ENCODE measurements at regions not wholly inside any gene's neighbourhood (a gene's known extent, or its start where the extent isn't known, plus 50 kb on each side); places are given as distances from the start of the nearest gene placed in this dataset.
"Not testable (repeated sequence)": the region's sequence is repeated elsewhere in the genome, so short reads cannot be mapped to it uniquely, and the experiment has no call there.

DNA sequence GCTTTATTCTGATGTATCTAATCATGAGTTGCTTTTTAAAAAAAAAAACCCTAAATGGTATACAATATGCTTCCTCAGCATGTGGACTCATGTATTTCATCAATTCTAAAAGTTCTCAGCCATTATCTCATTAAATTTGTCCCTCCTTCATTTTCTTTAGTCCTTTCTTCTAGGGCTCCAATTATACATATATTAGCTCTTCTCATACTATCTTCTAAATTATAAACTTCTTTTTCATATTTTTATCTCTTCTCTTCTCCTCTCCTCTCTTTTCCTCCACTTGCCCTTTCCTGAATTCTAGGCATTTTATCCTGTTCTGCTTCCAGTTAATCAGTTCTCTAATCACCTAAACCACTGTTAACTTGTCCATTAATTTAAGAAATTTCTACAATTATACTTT lies 55.0 kb upstream of the IL33 start:
- DNase-seq: no peak

DNA sequence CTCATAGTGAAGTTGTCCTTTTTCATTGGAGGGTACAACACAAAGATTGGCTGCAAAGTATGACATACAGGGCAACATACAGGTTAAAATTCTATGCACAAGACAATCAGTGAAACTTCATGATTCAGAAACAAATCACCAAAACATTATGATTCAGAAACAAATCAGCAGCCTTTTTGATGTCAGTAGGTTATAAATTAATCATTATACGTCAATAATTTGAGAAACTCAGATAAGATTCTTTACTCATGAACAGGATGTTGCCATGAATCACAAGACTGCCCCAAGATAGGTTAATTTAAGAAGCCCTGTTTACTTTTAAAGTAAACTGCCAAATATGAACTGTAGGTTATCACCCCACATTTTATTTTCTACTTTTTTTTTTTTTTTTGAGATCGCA lies 62.2 kb upstream of the IL33 start:
- no peak for DNase-seq

DNA sequence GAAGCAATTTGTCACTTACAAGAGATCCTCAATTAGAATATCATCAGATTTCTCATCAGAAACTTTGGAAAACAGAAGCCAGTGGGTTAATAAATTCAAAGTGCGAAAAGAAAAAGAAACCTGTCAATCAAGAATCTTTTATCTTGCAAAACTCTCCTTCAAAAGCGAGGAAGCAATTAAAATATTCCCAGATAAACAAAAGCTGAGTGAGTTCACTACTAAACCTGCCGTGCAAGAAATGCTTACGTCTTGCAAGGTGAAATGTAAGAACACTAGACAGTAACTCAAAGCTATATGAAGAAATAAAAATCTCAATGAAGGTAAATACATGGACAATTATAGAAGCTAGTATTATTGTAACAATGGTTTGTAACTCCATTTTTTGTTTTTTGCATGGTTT lies 62.8 kb upstream of the IL33 start:
- DNase-seq: no peak

GRCh38 chr9:6150483-6150882 lies 65.1 kb upstream of the IL33 start:
- DNase-seq: no peak

DNA sequence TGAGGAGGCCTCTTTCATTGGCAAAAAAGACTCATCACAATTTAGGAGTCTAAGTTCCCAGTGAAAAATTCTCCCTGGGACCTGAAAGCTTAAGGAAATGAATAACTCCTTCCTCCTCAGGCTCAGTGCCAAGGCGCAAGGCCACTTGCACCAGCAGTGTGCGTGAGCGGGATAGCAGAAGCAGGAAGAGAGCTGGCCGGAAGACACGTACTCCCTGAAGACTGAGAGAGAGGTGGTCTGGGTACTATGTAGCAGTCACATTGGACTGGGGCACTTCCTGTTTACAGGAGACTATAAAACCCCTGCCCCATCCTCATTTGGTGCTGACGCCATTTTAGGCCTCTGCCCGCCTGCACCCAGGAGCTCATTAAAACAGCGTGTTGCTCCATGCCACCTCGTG lies 66.3 kb upstream of the IL33 start:
- no peak for DNase-seq

- no peak for DNase-seq
Measured at GRCh38 chr9:6147846-6148245, 67.8 kb upstream of the IL33 start.

DNA sequence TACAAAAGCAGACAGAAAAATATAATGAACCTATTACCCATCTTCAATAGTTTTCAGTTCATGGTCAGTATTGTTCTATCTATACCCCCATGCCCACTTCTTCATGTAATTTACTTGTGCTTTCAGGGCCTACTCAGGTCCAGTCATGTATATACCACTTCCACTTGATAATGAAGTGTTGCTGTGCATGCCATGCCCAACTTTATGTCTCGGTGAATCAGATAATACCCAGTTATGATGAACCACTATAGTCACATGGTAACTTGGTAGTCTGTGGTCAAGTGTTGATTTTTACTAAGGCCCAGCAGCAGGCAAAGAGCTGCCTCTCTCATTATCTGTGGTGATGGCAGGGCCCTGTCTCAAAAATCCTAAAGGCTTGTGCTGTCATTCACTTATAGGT lies 70.7 kb upstream of the IL33 start:
- DNase-seq: no peak

GRCh38 chr9:6142799-6143454 lies 72.7 kb upstream of the IL33 start:
- no peak for DNase-seq

- DNase-seq: not testable (repeated sequence)
Measured at GRCh38 chr9:6135780-6136179, 79.8 kb upstream of the IL33 start.

DNA sequence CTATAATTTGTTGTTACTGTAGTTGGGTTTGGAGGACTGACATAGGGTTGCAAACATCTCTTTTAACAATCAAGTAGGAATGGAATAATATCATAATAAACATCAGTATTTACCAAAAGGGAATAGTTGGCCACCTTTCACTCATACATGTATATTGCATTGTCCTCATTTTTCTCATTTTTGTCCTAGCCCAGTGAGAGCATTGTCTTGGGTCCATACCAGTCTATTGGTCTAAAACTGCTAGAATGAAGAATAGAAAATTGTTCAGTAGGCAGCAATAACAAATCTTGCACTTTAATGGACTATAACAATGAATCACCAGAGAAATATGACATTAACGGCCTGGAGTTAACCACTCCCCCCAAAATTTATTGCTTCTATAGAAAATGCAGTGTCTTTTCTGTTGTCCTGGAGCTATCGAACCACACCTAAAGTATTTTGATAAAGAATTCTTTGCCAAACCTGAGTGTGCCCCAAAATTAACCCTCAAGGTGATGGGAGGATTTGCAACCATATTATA lies 80.9 kb upstream of the IL33 start:
- DNase-seq: no peak

- no peak for DNase-seq
Measured at GRCh38 chr9:6133346-6134063, 82.1 kb upstream of the IL33 start.

DNA sequence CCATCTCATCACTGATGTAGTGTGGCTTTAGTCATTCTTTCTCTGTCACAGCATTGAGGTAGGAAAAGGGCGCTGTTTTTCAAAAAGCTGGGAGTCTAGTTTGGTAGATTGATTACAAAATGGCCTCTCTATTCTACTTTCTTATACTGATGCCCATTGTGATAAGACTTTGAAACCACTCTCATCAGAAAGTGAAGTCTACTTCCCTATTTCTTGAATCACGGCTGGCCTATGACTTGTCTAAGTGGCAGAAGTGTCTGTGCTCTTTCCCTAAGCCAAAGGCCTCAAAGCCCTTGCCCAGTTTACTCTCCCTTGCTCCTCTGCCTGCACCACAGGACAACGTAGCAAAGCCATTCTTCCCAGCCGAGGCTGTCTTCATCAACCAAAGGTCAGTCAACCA lies 83.0 kb upstream of the IL33 start:
- DNase-seq: no peak

- no peak for DNase-seq
Measured at GRCh38 chr9:6128030-6128429, 87.6 kb upstream of the IL33 start.

DNA sequence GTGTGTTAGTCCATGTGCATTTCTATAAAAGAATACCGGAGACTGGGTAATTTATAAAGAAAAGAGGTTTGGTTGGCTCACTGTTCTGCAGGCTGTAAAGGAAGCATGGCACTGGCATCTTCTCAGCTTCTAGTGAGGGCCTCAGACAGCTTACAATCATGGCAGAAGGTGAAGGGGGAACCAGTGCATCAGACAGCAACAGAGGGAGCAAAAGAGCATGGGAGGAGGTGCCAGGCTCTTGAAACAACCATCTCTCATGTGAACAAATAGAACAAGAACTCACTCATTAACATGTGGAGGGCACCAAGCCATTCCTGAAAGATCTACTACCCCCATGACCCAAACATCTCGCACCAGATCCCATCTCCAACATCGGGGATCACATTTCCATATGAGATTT lies 89.2 kb upstream of the IL33 start:
- no peak for DNase-seq

DNA sequence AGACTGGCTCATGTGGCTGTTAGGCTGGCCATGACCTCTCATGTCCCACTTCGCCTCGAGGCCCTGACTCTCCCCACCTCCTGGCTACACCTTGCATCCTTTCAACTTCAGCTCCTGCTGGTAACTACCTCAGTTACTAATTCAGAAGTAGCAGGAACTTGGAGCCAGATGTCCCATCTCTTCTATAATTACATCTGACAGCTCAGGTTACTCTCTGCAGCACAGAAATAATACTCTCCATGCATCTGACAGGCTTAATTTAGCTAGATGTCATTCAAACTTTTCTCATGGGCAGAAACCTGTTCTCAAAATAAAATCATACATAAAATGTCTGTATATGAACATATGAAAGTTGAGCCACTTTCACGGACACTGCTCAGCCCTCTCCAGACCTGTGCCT lies 92.2 kb upstream of the IL33 start:
- no peak for DNase-seq

DNA sequence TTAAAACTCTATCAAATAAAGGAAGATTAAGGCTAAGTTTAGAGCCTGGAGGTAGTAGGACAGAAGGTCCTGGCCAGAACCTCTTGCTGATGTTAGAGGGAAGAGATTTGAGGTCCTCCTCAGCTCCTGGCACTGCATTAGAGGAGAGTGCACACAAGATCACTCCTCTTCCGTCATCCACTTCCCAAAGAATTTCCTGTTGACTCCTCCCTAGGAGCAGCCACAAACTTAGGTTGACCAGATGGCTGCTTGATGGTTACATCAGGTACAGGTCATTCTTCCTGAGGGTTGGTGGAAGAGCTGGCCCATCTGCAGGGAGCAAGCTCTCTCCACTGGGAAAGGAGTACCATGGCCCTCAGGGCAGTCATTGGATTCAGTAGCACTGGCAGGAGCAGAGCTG lies 93.9 kb upstream of the IL33 start:
- no peak for DNase-seq

GRCh38 chr9:6114424-6114823 lies 99.0 kb upstream of the RANBP6 start:
- no peak for DNase-seq

- DNase-seq: no peak
Measured at GRCh38 chr9:6113819-6114218, 98.4 kb upstream of the RANBP6 start.

DNA sequence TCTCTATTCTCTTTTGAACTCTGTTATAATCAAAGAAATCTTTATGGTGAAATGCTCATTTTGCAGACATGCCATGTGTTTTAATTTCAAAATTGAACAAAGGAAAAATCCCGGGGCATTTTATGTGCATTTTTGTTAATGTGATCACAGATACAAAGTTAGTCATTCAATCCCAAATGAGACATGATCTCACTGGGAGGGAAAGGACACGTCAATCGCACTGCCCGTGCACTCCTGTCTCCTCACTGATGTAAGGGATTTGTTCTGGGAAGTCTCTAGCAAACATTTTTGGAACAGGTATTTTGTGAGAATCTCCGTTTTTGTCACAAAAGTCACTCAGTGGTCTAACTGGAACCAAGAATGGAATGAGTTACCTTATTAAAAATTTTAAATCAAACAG lies 97.9 kb upstream of the RANBP6 start:
- DNase-seq: no peak

- DNase-seq: no peak
Measured at GRCh38 chr9:6109986-6110385, 94.6 kb upstream of the RANBP6 start.

DNA sequence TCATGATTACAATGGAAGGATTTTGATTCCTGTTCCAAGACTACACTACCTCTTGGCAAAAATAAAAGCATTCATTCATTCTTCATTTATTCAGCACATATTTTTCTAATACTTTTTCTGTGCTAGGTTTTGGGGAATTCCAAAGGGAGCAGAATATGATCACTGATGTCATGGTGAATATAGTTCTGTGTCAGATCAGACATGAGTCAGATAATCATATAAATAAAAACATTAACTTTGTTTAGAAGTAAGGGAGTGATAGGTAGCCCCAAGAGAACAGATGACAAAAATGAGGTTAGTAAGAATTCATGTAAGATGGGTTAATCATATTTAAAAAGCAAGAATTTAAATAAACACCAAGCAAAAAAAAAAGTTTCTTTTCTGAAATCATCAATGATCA lies 94.1 kb upstream of the RANBP6 start:
- no peak for DNase-seq

GRCh38 chr9:6106711-6107339 lies 91.4 kb upstream of the RANBP6 start:
- DNase-seq: no peak

- DNase-seq: no peak
Measured at GRCh38 chr9:6105738-6106137, 90.3 kb upstream of the RANBP6 start.

DNA sequence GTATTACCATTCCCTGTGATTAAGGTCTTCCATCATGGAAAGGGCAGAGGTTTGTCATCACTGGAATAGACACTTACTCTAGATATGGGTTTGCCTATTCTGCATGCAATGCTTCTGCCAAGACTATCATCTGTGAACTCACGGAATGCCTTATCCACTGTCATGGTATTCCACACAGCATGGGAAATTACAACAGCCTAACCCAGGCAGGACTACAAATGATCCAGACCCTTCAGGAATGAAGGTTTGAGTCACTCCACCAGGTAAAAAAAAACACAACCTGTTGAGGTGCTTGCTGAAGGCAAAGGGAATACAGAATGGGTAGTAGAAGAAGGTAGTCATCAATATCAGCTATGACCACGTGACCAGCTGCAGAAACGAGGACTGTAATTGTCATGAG lies 89.0 kb upstream of the RANBP6 start:
- not testable (repeated sequence) for DNase-seq
